ENCODE measurements at regions not wholly inside any gene's neighbourhood (a gene's known extent, or its start where the extent isn't known, plus 50 kb on each side); places are given as distances from the start of the nearest gene placed in this dataset.

- DNase-seq (ENCODE audit: low read depth, low spot score): no peak
- TF ChIP-seq ZNF274 (IDR thresholded peaks at IDR 0.05; ENCODE audit: low read depth, low read length): no peak
- Histone ChIP-seq H3K9ac (ENCODE audit: insufficient read length, low read depth) (no peak overlapping the region), H3K27me3 (ENCODE audit: insufficient read depth, insufficient read length) (no peaks in the 10 kb centered on the region), H3K36me3 (ENCODE audit: insufficient read depth, insufficient read length, low read length) (no peaks in the 10 kb centered on the region), H3K4me3 (ENCODE audit: insufficient read length, low read depth) (no peak overlapping the region), H3K4me1 (ENCODE audit: insufficient read depth, insufficient read length) (no peaks in the 10 kb centered on the region), H3K9me3 (ENCODE audit: insufficient read depth, low read length) (no peaks in the 10 kb centered on the region)
Observed at GRCh38 chr1:78279051-78279450, 211.7 kb upstream of the PTGFR start.

GRCh38 chr1:78280626-78281025 lies 210.1 kb upstream of the PTGFR start:
- Histone ChIP-seq H3K4me3 (ENCODE audit: insufficient read length, low read depth) (no peak overlapping the region), H3K9me3 (ENCODE audit: insufficient read depth, low read length) (no peaks in the 10 kb centered on the region), H3K4me1 (ENCODE audit: insufficient read depth, insufficient read length) (no peaks in the 10 kb centered on the region), H3K27me3 (ENCODE audit: insufficient read depth, insufficient read length) (no peaks in the 10 kb centered on the region), H3K36me3 (ENCODE audit: insufficient read depth, insufficient read length, low read length) (no peaks in the 10 kb centered on the region), H3K9ac (ENCODE audit: insufficient read length, low read depth) (no peak overlapping the region)
- TF ChIP-seq ZNF274 (IDR thresholded peaks at IDR 0.05; ENCODE audit: low read depth, low read length) (no peak), YY1 (IDR thresholded peaks at IDR 0.05; ENCODE audit: insufficient read depth, insufficient read length) (no peak), SUZ12 (IDR thresholded peaks at IDR 0.05; ENCODE audit: extremely low read depth, insufficient read depth, insufficient read length) (no peak)
- no peak for DNase-seq (ENCODE audit: low read depth, low spot score)

- Histone ChIP-seq H3K4me1 (ENCODE audit: insufficient read depth, insufficient read length) (no peaks in the 10 kb centered on the region), H3K9me3 (ENCODE audit: insufficient read depth, low read length) (no peaks in the 10 kb centered on the region), H3K9ac (ENCODE audit: insufficient read length, low read depth) (no peak overlapping the region), H3K27me3 (ENCODE audit: insufficient read depth, insufficient read length) (no peaks in the 10 kb centered on the region), H3K4me3 (ENCODE audit: insufficient read length, low read depth) (no peak overlapping the region), H3K36me3 (ENCODE audit: insufficient read depth, insufficient read length, low read length) (no peaks in the 10 kb centered on the region)
- TF ChIP-seq SUZ12 (IDR thresholded peaks at IDR 0.05; ENCODE audit: extremely low read depth, insufficient read depth, insufficient read length) (no peak), YY1 (IDR thresholded peaks at IDR 0.05; ENCODE audit: insufficient read depth, insufficient read length) (no peak), ZNF274 (IDR thresholded peaks at IDR 0.05; ENCODE audit: low read depth, low read length) (no peak)
- no peak for DNase-seq (ENCODE audit: low read depth, low spot score)
Observed at GRCh38 chr1:78281580-78281979, 209.2 kb upstream of the PTGFR start.

GRCh38 chr1:78283691-78284090 lies 207.1 kb upstream of the PTGFR start:
- no peaks in the 10 kb centered on the region for H3K36me3 ChIP-seq (ENCODE audit: insufficient read depth, insufficient read length, low read length)
- H3K4me3 ChIP-seq (ENCODE audit: insufficient read length, low read depth): no peak overlapping the region
- no peaks in the 10 kb centered on the region for H3K4me1 ChIP-seq (ENCODE audit: insufficient read depth, insufficient read length)
- no peaks in the 10 kb centered on the region for H3K27me3 ChIP-seq (ENCODE audit: insufficient read depth, insufficient read length)
- no peak overlapping the region for H3K9ac ChIP-seq (ENCODE audit: insufficient read length, low read depth)
- no peaks in the 10 kb centered on the region for H3K9me3 ChIP-seq (ENCODE audit: insufficient read depth, low read length)
- no peak for TF ChIP-seq SUZ12 (IDR thresholded peaks at IDR 0.05; ENCODE audit: extremely low read depth, insufficient read depth, insufficient read length)
- no peak for TF ChIP-seq YY1 (IDR thresholded peaks at IDR 0.05; ENCODE audit: insufficient read depth, insufficient read length)
- no peak for DNase-seq (ENCODE audit: low read depth, low spot score)

- TF ChIP-seq YY1 (IDR thresholded peaks at IDR 0.05; ENCODE audit: insufficient read depth, insufficient read length) (no peak), SUZ12 (IDR thresholded peaks at IDR 0.05; ENCODE audit: extremely low read depth, insufficient read depth, insufficient read length) (no peak), ZNF274 (IDR thresholded peaks at IDR 0.05; ENCODE audit: low read depth, low read length) (no peak)
Observed at GRCh38 chr1:78284354-78284753, 206.4 kb upstream of the PTGFR start.

GRCh38 chr1:78286686-78287085 lies 204.1 kb upstream of the PTGFR start:
- no peaks in the 10 kb centered on the region for H3K9me3 ChIP-seq (ENCODE audit: insufficient read depth, low read length)
- H3K27me3 ChIP-seq (ENCODE audit: insufficient read depth, insufficient read length): no peaks in the 10 kb centered on the region
- H3K36me3 ChIP-seq (ENCODE audit: insufficient read depth, insufficient read length, low read length): no peaks in the 10 kb centered on the region
- DNase-seq (ENCODE audit: low read depth, low spot score): no peak
- TF ChIP-seq SUZ12 (IDR thresholded peaks at IDR 0.05; ENCODE audit: extremely low read depth, insufficient read depth, insufficient read length): no peak
- no peak for TF ChIP-seq ZNF274 (IDR thresholded peaks at IDR 0.05; ENCODE audit: low read depth, low read length)
- TF ChIP-seq YY1 (IDR thresholded peaks at IDR 0.05; ENCODE audit: insufficient read depth, insufficient read length): no peak
- H3K4me3 ChIP-seq (ENCODE audit: insufficient read length, low read depth): no peak overlapping the region
- H3K4me1 ChIP-seq (ENCODE audit: insufficient read depth, insufficient read length): no peaks in the 10 kb centered on the region
- no peak overlapping the region for H3K9ac ChIP-seq (ENCODE audit: insufficient read length, low read depth)

More at GRCh38 chr1:78284354-78284753, 206.4 kb upstream of the PTGFR start:
- Histone ChIP-seq H3K4me1 (ENCODE audit: insufficient read depth, insufficient read length) (no peaks in the 10 kb centered on the region), H3K4me3 (ENCODE audit: insufficient read length, low read depth) (no peak overlapping the region), H3K36me3 (ENCODE audit: insufficient read depth, insufficient read length, low read length) (no peaks in the 10 kb centered on the region), H3K9me3 (ENCODE audit: insufficient read depth, low read length) (no peaks in the 10 kb centered on the region), H3K9ac (ENCODE audit: insufficient read length, low read depth) (no peak overlapping the region), H3K27me3 (ENCODE audit: insufficient read depth, insufficient read length) (no peaks in the 10 kb centered on the region)
- DNase-seq (ENCODE audit: low read depth, low spot score): no peak

GRCh38 chr1:78289603-78290002 lies 201.2 kb upstream of the PTGFR start:
- DNase-seq (ENCODE audit: low read depth, low spot score): no peak
- H3K27me3 ChIP-seq (ENCODE audit: insufficient read depth, insufficient read length): no peaks in the 10 kb centered on the region
- no peaks in the 10 kb centered on the region for H3K4me1 ChIP-seq (ENCODE audit: insufficient read depth, insufficient read length)
- no peak overlapping the region for H3K4me3 ChIP-seq (ENCODE audit: insufficient read length, low read depth)
- no peak overlapping the region for H3K9ac ChIP-seq (ENCODE audit: insufficient read length, low read depth)
- H3K9me3 ChIP-seq (ENCODE audit: insufficient read depth, low read length): peaks cover 5% of the 10 kb centered on the region; the same call in 1 of the 2 replicates
- no peaks in the 10 kb centered on the region for H3K36me3 ChIP-seq (ENCODE audit: insufficient read depth, insufficient read length, low read length)
- TF ChIP-seq YY1 (IDR thresholded peaks at IDR 0.05; ENCODE audit: insufficient read depth, insufficient read length): no peak
- TF ChIP-seq ZNF274 (IDR thresholded peaks at IDR 0.05; ENCODE audit: low read depth, low read length): no peak
- TF ChIP-seq SUZ12 (IDR thresholded peaks at IDR 0.05; ENCODE audit: extremely low read depth, insufficient read depth, insufficient read length): no peak

- Histone ChIP-seq H3K4me3 (ENCODE audit: insufficient read length, low read depth) (no peak overlapping the region), H3K9ac (ENCODE audit: insufficient read length, low read depth) (no peak overlapping the region), H3K9me3 (ENCODE audit: insufficient read depth, low read length) (peaks cover 8% of the 10 kb centered on the region; the same call in 1 of the 2 replicates), H3K27me3 (ENCODE audit: insufficient read depth, insufficient read length) (no peaks in the 10 kb centered on the region), H3K36me3 (ENCODE audit: insufficient read depth, insufficient read length, low read length) (no peaks in the 10 kb centered on the region), H3K4me1 (ENCODE audit: insufficient read depth, insufficient read length) (no peaks in the 10 kb centered on the region)
- no peak for TF ChIP-seq YY1 (IDR thresholded peaks at IDR 0.05; ENCODE audit: insufficient read depth, insufficient read length)
- TF ChIP-seq SUZ12 (IDR thresholded peaks at IDR 0.05; ENCODE audit: extremely low read depth, insufficient read depth, insufficient read length): no peak
- TF ChIP-seq ZNF274 (IDR thresholded peaks at IDR 0.05; ENCODE audit: low read depth, low read length): no peak
- no peak for DNase-seq (ENCODE audit: low read depth, low spot score)
Observed at GRCh38 chr1:78291418-78291817, 199.4 kb upstream of the PTGFR start.
